Neural cell (in vitro differentiated cells): ENCODE measurements at regions not wholly inside any gene's neighbourhood (a gene's known extent, or its start where the extent isn't known, plus 50 kb on each side); places are given as distances from the start of the nearest gene placed in this dataset.

Source experiments
- CTCF ChIP-seq: fragments of 450-650 bp; IDR thresholded peaks from 2 replicates; pipeline ENCODE4 v1.5.1; 2014; ENCODE audit warnings: antibody characterized with exemption, mild to moderate bottlenecking, moderate library complexity; ENCODE audit not compliant: poor library complexity, severe bottlenecking
- EP300 ChIP-seq: fragments of 450-650 bp; conservative IDR thresholded peaks from 2 replicates; pipeline ENCODE4 v1.6.1; 2014; ENCODE audit warnings: antibody characterized with exemption, mild to moderate bottlenecking, moderate library complexity; ENCODE audit not compliant: poor library complexity, severe bottlenecking
- EZH2 ChIP-seq: fragments of 200-600, 300-800 bp; shearing (Covaris generic), sonication (generic); IDR thresholded peaks from 2 replicates; pipeline ENCODE4 v1.6.1; 2014; ENCODE audit warnings: antibody characterized with exemption, low read length, borderline replicate concordance, mild to moderate bottlenecking; ENCODE audit not compliant: insufficient read depth, poor library complexity, severe bottlenecking
- POLR2AphosphoS5 ChIP-seq: IDR thresholded peaks from 2 replicates; pipeline ENCODE4 v1.6.1; 2012
- RAD21 ChIP-seq: fragments of 450-650 bp; conservative IDR thresholded peaks from 2 replicates; pipeline ENCODE4 v1.6.1; 2014; ENCODE audit warnings: antibody characterized with exemption, mild to moderate bottlenecking, moderate library complexity
- REST ChIP-seq: IDR thresholded peaks from 2 replicates; pipeline ENCODE4 v1.6.1; 2012; ENCODE audit warnings: borderline replicate concordance
- SMC3 ChIP-seq: fragments of 450-650 bp; conservative IDR thresholded peaks from 2 replicates; pipeline ENCODE4 v1.6.1; 2014; ENCODE audit warnings: antibody characterized with exemption, mild to moderate bottlenecking, moderate library complexity; ENCODE audit not compliant: poor library complexity
- TAF1 ChIP-seq: IDR thresholded peaks from 2 replicates; pipeline ENCODE4 v1.6.1; 2012; ENCODE audit warnings: low read depth

GRCh38 chr4:176968094-176968493 lies 175.4 kb upstream of the VEGFC start:
- no peak for TF ChIP-seq RAD21
- no peak for TF ChIP-seq CTCF
- no peak for TF ChIP-seq EZH2
- TF ChIP-seq EP300: no peak
- no peak for TF ChIP-seq SMC3
- no peak for TF ChIP-seq POLR2AphosphoS5
- TF ChIP-seq TAF1: no peak
- no peak for TF ChIP-seq REST
